ENCODE measurements at regions not wholly inside any gene's neighbourhood (a gene's known extent, or its start where the extent isn't known, plus 50 kb on each side); places are given as distances from the start of the nearest gene placed in this dataset.
A peak's percentile ranks its signal among the peaks of the same experiment; 100 is the strongest.
"Not testable (repeated sequence)": the region's sequence is repeated elsewhere in the genome, so short reads cannot be mapped to it uniquely, and the experiment has no call there.

- no peak for DNase-seq (ENCODE audit: low read depth in 2 of 2)
Measured at GRCh38 chr18:59848002-59848401, 51.8 kb upstream of the PMAIP1 start.

- DNase-seq (ENCODE audit: low read depth in 2 of 2): not testable (repeated sequence)
Measured at GRCh38 chr18:59847491-59847846, 52.3 kb upstream of the PMAIP1 start.

GRCh38 chr18:59846814-59847490 is 52.8 kb upstream of the PMAIP1 start:
- peak in 1 of 2 donors; percentile 14 for DNase-seq (ENCODE audit: low read depth in 2 of 2)

GRCh38 chr18:59842947-59843346 is 56.8 kb upstream of the PMAIP1 start:
- no peak for DNase-seq (ENCODE audit: low read depth in 2 of 2)

- no peak for DNase-seq (ENCODE audit: low read depth in 2 of 2)
Measured at GRCh38 chr18:59839931-59840685, 59.7 kb upstream of the PMAIP1 start.

GRCh38 chr18:59839246-59839645 is 60.5 kb upstream of the PMAIP1 start:
- no peak for DNase-seq (ENCODE audit: low read depth in 2 of 2)

- DNase-seq (ENCODE audit: low read depth in 2 of 2): peak in 1 of 2 donors; percentile 41
Measured at GRCh38 chr18:59837586-59837985, 62.2 kb upstream of the PMAIP1 start.

GRCh38 chr18:59835605-59836379 is 64.0 kb upstream of the PMAIP1 start:
- DNase-seq (ENCODE audit: low read depth in 2 of 2): no peak

- no peak for DNase-seq (ENCODE audit: low read depth in 2 of 2)
Measured at GRCh38 chr18:59834267-59834666, 65.5 kb upstream of the PMAIP1 start.

GRCh38 chr18:59833785-59834184 is 66.0 kb upstream of the PMAIP1 start:
- no peak for DNase-seq (ENCODE audit: low read depth in 2 of 2)

GRCh38 chr18:59823596-59824195 is 76.1 kb upstream of the PMAIP1 start:
- DNase-seq (ENCODE audit: low read depth in 2 of 2): no peak

- no peak for DNase-seq (ENCODE audit: low read depth in 2 of 2)
Measured at GRCh38 chr18:59822612-59823550, 76.9 kb upstream of the PMAIP1 start.

GRCh38 chr18:59821983-59822382 is 77.8 kb upstream of the PMAIP1 start:
- no peak for DNase-seq (ENCODE audit: low read depth in 2 of 2)

GRCh38 chr18:59820663-59821062 is 79.1 kb upstream of the PMAIP1 start:
- DNase-seq (ENCODE audit: low read depth in 2 of 2): no peak

- DNase-seq (ENCODE audit: low read depth in 2 of 2): no peak
Measured at GRCh38 chr18:59818769-59819168, 81.0 kb upstream of the PMAIP1 start.

GRCh38 chr18:59814891-59815290 is 84.9 kb upstream of the PMAIP1 start:
- DNase-seq (ENCODE audit: low read depth in 2 of 2): no peak

GRCh38 chr18:59813942-59814341 is 85.9 kb upstream of the PMAIP1 start:
- no peak for DNase-seq (ENCODE audit: low read depth in 2 of 2)

GRCh38 chr18:59810735-59811520 is 88.9 kb upstream of the PMAIP1 start:
- DNase-seq (ENCODE audit: low read depth in 2 of 2): no peak

- no peak for DNase-seq (ENCODE audit: low read depth in 2 of 2)
Measured at GRCh38 chr18:59810183-59810582, 89.6 kb upstream of the PMAIP1 start.

GRCh38 chr18:59802031-59802430 is 97.8 kb upstream of the PMAIP1 start:
- no peak for DNase-seq (ENCODE audit: low read depth in 2 of 2)

All from stimulated activated CD4-positive, alpha-beta T cell treated with anti-CD3 and anti-CD28 coated beads, Interleukin-1b, Interleukin-23, amount 100 ng/mL, for 4 hours (primary cell).